H9 (cell line): ENCODE measurements at regions not wholly inside any gene's neighbourhood (a gene's known extent, or its start where the extent isn't known, plus 50 kb on each side); places are given as distances from the start of the nearest gene placed in this dataset.

ENCODE experiments used
- DNase-seq: peaks from one replicate; pipeline ENCODE4 v3.0.0-alpha.2; 2017
- H2AFZ ChIP-seq: one replicate; pipeline ENCODE4 v1.6.1; 2013; ENCODE audit warnings: mild to moderate bottlenecking, low read length, control low read depth, moderate library complexity
- H2AK5ac ChIP-seq: 2 replicates; pipeline ENCODE4 v1.6.1; 2013; ENCODE audit warnings: low read length, control low read depth, mixed read lengths; ENCODE audit not compliant: insufficient read length
- H2BK120ac ChIP-seq: one replicate; pipeline ENCODE4 v1.6.1; 2013; ENCODE audit warnings: low read depth, mild to moderate bottlenecking, low read length, control low read depth, inconsistent platforms; ENCODE audit not compliant: poor library complexity, severe bottlenecking
- H2BK12ac ChIP-seq: 2 replicates; pipeline ENCODE4 v1.6.1; 2013; ENCODE audit warnings: low read length, control low read depth, mixed read lengths, low read depth; ENCODE audit not compliant: insufficient read length
- H2BK15ac ChIP-seq: 2 replicates; pipeline ENCODE4 v1.6.1; 2013; ENCODE audit warnings: low read depth, low read length, control low read depth
- H2BK20ac ChIP-seq: one replicate; pipeline ENCODE4 v1.6.1; 2013; ENCODE audit warnings: low read depth, mild to moderate bottlenecking, low read length, control low read depth, inconsistent platforms; ENCODE audit not compliant: poor library complexity, severe bottlenecking
- H2BK5ac ChIP-seq: 2 replicates; pipeline ENCODE4 v1.6.1; 2013; ENCODE audit warnings: low read length, control low read depth, mixed read lengths; ENCODE audit not compliant: insufficient read length
- H3K14ac ChIP-seq: 2 replicates; pipeline ENCODE4 v1.6.1; 2013; ENCODE audit warnings: low read length, control low read depth; ENCODE audit not compliant: insufficient read depth
- H3K18ac ChIP-seq: 2 replicates; pipeline ENCODE4 v1.6.1; 2013; ENCODE audit warnings: low read depth, mild to moderate bottlenecking, mixed read lengths, low read length, control low read depth; ENCODE audit not compliant: insufficient read length
- H3K23ac ChIP-seq: 2 replicates; pipeline ENCODE4 v1.6.1; 2013; ENCODE audit warnings: low read length, control low read depth, mixed read lengths, low read depth; ENCODE audit not compliant: insufficient read length
- H3K23me2 ChIP-seq: 2 replicates; pipeline ENCODE4 v1.6.1; 2013; ENCODE audit warnings: low read depth, mild to moderate bottlenecking, mixed read lengths, low read length, control low read depth; ENCODE audit not compliant: insufficient read length, poor library complexity, severe bottlenecking
- H3K27ac ChIP-seq: 2 replicates; pipeline ENCODE4 v1.5.1; 2013; ENCODE audit warnings: low read length, control low read depth, mixed read lengths, low read depth; ENCODE audit not compliant: insufficient read length
- H3K27me3 ChIP-seq: 2 replicates; pipeline ENCODE4 v1.6.1; 2013; ENCODE audit warnings: low read length, control low read depth, inconsistent platforms; ENCODE audit not compliant: insufficient read depth
- H3K4ac ChIP-seq: 2 replicates; pipeline ENCODE4 v1.6.1; 2013; ENCODE audit warnings: low read depth, mild to moderate bottlenecking, control low read depth, inconsistent platforms, low read length, moderate library complexity
- H3K4me1 ChIP-seq: 2 replicates; pipeline ENCODE4 v1.6.1; 2013; ENCODE audit warnings: low read length, control low read depth, inconsistent platforms; ENCODE audit not compliant: insufficient read depth
- H3K4me2 ChIP-seq: 2 replicates; pipeline ENCODE4 v1.6.1; 2013; ENCODE audit warnings: low read length, control low read depth, mixed read lengths; ENCODE audit not compliant: insufficient read length, insufficient read depth
- H3K56ac ChIP-seq: 2 replicates; pipeline ENCODE4 v1.6.1; 2013; ENCODE audit warnings: low read depth, mild to moderate bottlenecking, mixed read lengths, low read length, control low read depth; ENCODE audit not compliant: insufficient read length
- H3K79me1 ChIP-seq: 2 replicates; pipeline ENCODE4 v1.6.1; 2013; ENCODE audit warnings: low read depth, mild to moderate bottlenecking, moderate library complexity, low read length, control low read depth, inconsistent platforms; ENCODE audit not compliant: insufficient read depth, poor library complexity, severe bottlenecking
- H3K79me2 ChIP-seq: 2 replicates; pipeline ENCODE4 v1.6.1; 2013; ENCODE audit warnings: low read length, control low read depth, inconsistent platforms; ENCODE audit not compliant: insufficient read depth
- H3K9ac ChIP-seq: 2 replicates; pipeline ENCODE4 v1.6.1; 2013; ENCODE audit warnings: low read length, control low read depth, mixed read lengths; ENCODE audit not compliant: insufficient read length; ENCODE audit errors: extremely low read depth
- H3K9me3 ChIP-seq: one replicate; pipeline ENCODE4 v1.6.1; 2013; ENCODE audit warnings: low read depth, low read length, inconsistent platforms; ENCODE audit not compliant: control insufficient read depth
- H3T11ph ChIP-seq: one replicate; pipeline ENCODE4 v1.6.1; 2013; ENCODE audit warnings: mild to moderate bottlenecking, low read length, control low read depth, inconsistent platforms
- H4K20me1 ChIP-seq: one replicate; pipeline ENCODE4 v1.6.1; 2013; ENCODE audit not compliant: control insufficient read depth, insufficient read length, insufficient read depth
- H4K5ac ChIP-seq: 2 replicates; pipeline ENCODE4 v1.6.1; 2013; ENCODE audit warnings: low read depth, mild to moderate bottlenecking, mixed read lengths, low read length, control low read depth; ENCODE audit not compliant: insufficient read length
- H4K8ac ChIP-seq: replicated peaks from 2 replicates; pipeline ENCODE4 v1.6.1; 2013; ENCODE audit warnings: low read length, control low read depth, mixed read lengths, low read depth; ENCODE audit not compliant: insufficient read length
- H4K91ac ChIP-seq: 2 replicates; pipeline ENCODE4 v1.6.1; 2013; ENCODE audit warnings: low read depth, mild to moderate bottlenecking, moderate library complexity, mixed read lengths, low read length, control low read depth; ENCODE audit not compliant: insufficient read length
- H3K27ac Mint-ChIP-seq, 3 experiments: 2 replicates in 2 of 3; 3 replicates in 1 of 3; pipeline ENCODE4 v1.8.0; 2020 to 2021; ENCODE audit warnings: mixed read lengths in 3 of 3, mild to moderate bottlenecking in 1 of 3, moderate library complexity in 1 of 3
- H3K27me3 Mint-ChIP-seq: 2 replicates; pipeline ENCODE4 v1.8.0; 2021; ENCODE audit warnings: low read depth, mild to moderate bottlenecking, moderate library complexity, mixed read lengths
- H3K36me3 Mint-ChIP-seq, 3 experiments: 2 replicates in 2 of 3; 3 replicates in 1 of 3; pipeline ENCODE4 v1.8.0; 2020 to 2021; ENCODE audit warnings: low read depth in 3 of 3, mixed read lengths in 3 of 3; ENCODE audit not compliant: insufficient read depth in 1 of 3
- H3K4me1 Mint-ChIP-seq, 2 experiments: 2 replicates each; pipeline ENCODE4 v1.8.0; 2020; ENCODE audit warnings: mixed read lengths in 2 of 2
- H3K4me3 Mint-ChIP-seq, 2 experiments: 2 replicates in 1 of 2; 3 replicates in 1 of 2; pipeline ENCODE4 v1.8.0; 2020 to 2021; ENCODE audit warnings: mild to moderate bottlenecking in 2 of 2, mixed read lengths in 2 of 2, moderate library complexity in 1 of 2
- H3K9me3 Mint-ChIP-seq, 2 experiments: 2 replicates in 1 of 2; 3 replicates in 1 of 2; pipeline ENCODE4 v1.8.0; 2020; ENCODE audit warnings: mild to moderate bottlenecking in 2 of 2, mixed read lengths in 2 of 2, moderate library complexity in 1 of 2
- CTCF ChIP-seq: fragments of 200-600 bp; sonication (generic); conservative IDR thresholded peaks from 3 replicates; pipeline ENCODE4 v1.8.0; 2021; ENCODE audit warnings: antibody characterized with exemption, mild to moderate bottlenecking
- WGBS: extraction: QIAGEN DNeasy Blood & Tissue Kit; methylation state at CpG from one replicate; pipeline ENCODE4 v1.1.7; 2013; ENCODE audit warnings: missing lambda C conversion rate, low lambda C conversion rate, mixed read lengths; ENCODE audit not compliant: insufficient read length; ENCODE audit errors: extremely low coverage; 5-methylcytosine and 5-hydroxymethylcytosine counted together

GRCh38 chr15:96678386-96678785 lies 347.9 kb downstream of the NR2F2 start:
- no peak overlapping the region for H3T11ph ChIP-seq
- no peak overlapping the region for H2BK20ac ChIP-seq
- no peak overlapping the region for H3K14ac ChIP-seq
- no peak overlapping the region for H4K5ac ChIP-seq
- no peak overlapping the region for H2BK5ac ChIP-seq
- no peak overlapping the region for H3K56ac ChIP-seq
- no peaks in the 10 kb centered on the region for H4K20me1 ChIP-seq
- Mint-ChIP-seq H3K4me1 (no peaks in the 10 kb centered on the region), H3K36me3 (no peaks in the 10 kb centered on the region), H3K27me3 (no peaks in the 10 kb centered on the region; the same call in 1 of the 2 replicates), H3K9me3 (no peaks in the 10 kb centered on the region; a peak in 1 of 5 replicates), H3K4me3 (no peak overlapping the region), H3K27ac (no peak overlapping the region)
- no peaks in the 10 kb centered on the region for H3K4me1 ChIP-seq
- H3K23ac ChIP-seq, result no peak overlapping the region
- H3K79me1 ChIP-seq, result no peaks in the 10 kb centered on the region
- H2AK5ac ChIP-seq, result no peak overlapping the region
- no peak overlapping the region for H4K8ac ChIP-seq
- no peak overlapping the region for H2BK12ac ChIP-seq
- no peaks in the 10 kb centered on the region for H3K27me3 ChIP-seq
- no CpG with 5 or more reads among the region's 3 CpGs for WGBS
- H3K27ac ChIP-seq, result no peak overlapping the region
- no peak overlapping the region for H3K4me2 ChIP-seq
- H4K91ac ChIP-seq, result no peak overlapping the region
- H3K9ac ChIP-seq, result no peak overlapping the region
- H3K4ac ChIP-seq, result no peak overlapping the region
- H2BK15ac ChIP-seq, result no peak overlapping the region
- no peaks in the 10 kb centered on the region for H3K23me2 ChIP-seq
- no peak overlapping the region for H2AFZ ChIP-seq
- no peak overlapping the region for H3K18ac ChIP-seq
- no peaks in the 10 kb centered on the region for H3K9me3 ChIP-seq
- no peaks in the 10 kb centered on the region for H3K79me2 ChIP-seq
- DNase-seq, result no peak
- no peak for TF ChIP-seq CTCF
- H2BK120ac ChIP-seq, result no peak overlapping the region
